HG02798 (cell line): ENCODE measurements at regions not wholly inside any gene's neighbourhood (a gene's known extent, or its start where the extent isn't known, plus 50 kb on each side); places are given as distances from the start of the nearest gene placed in this dataset.

ENCODE experiments used
- ATAC-seq: cut with Tn5 transposase; IDR thresholded peaks from one replicate; pipeline ENCODE4 v1.9.1; 2021; ENCODE audit warnings: mild to moderate bottlenecking; ENCODE audit not compliant: unreplicated experiment, poor library complexity

DNA sequence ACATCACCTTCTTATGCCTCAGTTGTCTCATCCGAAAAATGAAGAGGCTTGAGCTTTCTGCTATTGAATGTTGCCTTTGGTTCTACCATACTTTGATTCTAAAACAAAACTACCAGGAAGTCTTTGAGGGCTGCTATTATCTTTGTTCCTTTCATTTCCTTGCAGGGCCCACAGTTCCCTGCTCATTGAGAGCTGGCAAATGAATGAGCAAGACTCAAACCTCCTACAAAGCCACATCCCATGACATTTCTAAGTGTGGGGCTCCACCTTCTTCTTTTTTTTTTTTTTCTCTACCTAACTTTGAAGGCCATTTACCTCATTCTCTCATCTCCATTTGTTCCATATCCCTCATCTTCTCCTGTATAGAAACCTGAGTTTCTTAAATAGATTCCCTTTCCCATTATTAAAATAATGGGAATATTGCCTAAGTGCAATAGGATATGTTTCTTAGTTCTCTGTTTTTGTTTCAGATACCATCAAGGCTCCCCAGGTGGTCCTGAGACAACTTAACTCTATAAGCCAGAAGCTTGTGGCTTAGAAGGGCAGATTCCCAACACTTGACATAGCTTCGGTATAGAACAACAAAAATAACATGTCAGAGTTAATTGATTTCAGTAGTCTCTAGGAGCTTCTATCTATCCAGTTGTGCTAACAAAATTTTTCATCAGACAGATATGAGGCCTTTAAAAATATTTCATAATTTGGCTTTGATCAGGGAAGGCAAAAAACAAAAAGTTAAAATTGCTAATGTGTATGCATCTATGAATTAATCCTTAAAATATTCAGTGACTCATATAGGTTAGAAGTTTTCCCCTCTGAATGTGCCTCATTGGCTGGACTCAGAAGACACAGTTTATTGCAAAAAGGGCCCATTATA, 951.6 kb downstream of the TUSC7 start:
- no peak for ATAC-seq

DNA sequence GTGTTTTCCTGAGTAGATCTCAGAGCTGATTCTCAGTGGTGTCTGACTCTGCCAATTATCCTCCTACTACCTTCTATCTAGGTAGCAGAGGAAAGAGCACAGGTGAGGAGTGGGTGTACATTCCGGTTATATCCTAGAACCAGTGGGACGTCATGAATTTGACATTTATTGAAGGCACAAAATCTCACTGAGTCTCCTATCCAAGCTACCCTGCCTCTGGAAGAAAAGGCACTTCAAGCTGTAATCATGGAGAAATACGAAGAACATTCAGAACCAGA, 952.2 kb downstream of the TUSC7 start:
- ATAC-seq = no peak

DNA sequence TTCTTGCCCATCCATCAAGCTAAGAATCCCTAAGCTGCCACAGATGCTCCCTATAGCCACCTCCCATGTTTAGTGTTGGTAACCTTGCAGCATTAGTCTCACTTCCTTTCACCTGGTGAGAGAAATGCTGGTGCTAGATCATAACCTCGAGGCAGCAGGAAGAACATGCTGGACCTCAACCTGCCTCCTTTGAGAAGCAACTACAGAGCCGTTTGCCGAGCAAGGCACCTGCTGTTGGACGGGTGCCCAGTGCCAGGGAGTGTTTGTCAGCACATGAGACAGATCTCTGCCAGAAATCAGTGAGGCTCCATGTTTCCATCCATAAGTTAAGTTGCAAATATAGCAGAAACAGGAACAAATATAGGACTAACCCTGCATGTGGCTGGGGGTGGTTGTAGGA, 955.7 kb downstream of the TUSC7 start:
- no peak for ATAC-seq

DNA sequence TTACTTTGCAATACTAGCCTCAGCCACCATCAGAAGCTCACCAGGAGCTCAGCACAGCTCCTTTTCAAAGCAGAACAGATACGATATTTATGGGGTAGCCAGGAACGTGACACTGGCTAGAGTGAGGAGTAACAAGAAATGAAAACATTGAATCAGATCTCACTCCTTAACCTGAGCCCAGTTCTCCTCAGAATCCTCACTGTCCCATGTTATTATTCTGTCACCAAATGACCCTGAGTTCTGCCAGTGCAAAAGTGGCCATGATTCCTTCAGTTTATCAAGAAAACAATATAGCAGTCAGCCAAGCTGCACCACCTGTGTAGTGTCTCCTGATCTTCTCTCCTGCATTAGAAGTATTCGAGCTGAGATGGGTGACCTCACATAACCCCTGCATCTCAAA, 956.7 kb downstream of the TUSC7 start:
- ATAC-seq = no peak

DNA sequence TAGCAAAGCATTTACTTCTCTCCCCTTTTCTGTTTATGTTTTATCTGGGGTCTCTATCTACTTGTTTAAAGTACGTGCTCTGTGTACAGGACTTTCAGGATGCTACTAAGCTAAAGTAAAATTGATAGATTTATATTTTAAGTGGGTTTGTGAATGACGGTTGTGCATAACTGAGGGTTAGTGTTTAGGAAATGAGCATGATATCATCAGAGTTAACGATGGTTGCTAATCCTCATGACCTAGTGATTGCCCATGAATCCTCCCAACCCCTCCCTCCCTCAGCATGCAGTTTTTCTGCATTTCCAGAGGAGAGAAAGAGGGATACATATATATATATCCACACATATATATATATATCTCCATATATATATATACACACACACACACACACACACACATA, 957.2 kb downstream of the TUSC7 start:
- ATAC-seq = no peak

DNA sequence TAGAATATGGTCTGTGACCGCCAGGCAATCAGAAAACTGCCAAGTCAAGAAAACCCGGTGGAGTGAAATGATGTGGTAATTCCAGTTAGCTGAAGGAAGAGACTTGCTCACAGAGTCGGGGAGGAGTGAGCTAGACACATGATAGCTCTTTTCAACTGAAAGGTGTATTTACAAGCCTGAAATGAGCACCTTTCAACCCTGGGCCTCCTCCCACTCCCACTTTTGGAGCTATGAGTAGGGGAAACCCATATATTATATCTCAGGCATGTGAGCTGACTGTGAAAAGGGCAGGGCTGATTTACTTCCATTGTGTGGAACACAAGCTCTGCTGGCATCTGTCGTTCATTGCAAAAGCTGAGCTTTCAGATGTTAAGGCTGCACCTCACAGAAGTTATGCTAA, 960.2 kb downstream of the TUSC7 start:
- no peak for ATAC-seq

DNA sequence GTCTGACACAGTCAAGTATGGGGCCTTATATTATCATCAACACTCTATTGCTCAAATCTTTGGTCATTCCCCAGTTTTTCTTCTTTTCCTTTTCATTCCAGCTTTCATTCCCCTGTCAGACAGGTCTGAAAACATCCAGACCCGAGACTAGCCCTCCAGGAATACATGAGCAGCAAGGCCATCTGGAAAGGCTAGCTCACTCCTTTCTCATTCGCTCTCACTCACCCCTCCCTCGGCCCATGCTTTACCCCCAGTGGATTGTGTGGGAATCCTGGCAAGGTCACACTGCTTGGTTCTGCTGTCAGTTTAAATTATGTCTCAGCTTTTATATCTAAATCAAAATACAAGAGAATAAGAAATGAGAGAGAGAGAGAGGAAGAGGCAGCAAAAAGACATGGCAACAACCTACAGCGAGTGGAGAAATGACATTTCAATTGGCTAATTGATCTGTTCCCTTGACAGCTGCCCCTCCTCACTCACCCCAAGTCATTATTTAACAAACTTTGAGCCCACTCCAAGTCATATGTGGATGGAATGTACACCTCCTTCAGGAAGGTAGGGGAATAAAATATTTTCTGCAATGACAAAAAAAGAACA, 962.2 kb downstream of the TUSC7 start:
- no peak for ATAC-seq

DNA sequence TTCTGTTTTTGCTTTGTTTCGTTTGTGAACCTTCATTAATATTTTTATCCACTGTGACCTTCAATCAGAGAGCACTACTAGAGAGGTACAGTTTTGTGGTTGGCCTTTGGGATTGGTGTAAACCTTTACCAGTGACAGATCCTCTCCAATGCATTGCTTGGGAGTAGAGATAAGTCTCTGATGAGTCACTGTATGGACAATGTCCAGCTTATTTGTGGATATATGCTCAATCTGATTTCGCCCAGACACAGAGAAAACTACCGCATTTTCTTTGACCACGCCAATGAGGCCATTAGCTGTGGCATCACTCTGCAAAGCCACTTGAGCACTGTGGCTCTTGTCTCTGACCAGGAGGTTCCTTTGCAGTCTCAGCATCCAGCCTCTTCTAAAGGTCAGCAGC, 964.7 kb downstream of the TUSC7 start:
- ATAC-seq = no peak

DNA sequence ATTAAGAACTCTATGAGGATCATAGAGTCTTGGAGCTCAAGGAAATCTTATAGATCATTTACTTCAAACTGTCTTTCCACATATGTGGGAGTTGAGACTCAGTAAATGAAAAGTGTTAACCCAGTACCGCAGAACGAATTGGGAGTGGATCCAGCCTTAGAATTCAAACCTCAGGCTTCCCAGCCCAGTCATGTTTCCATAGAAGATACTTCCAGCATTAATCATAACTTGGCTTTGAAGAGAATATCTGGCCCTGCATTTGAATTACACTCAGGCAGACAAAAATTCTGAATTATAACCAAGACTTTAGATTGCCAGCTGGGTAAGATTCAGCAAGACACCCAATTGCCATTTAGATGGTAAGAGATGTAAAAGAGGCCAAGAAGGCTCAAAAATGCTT, 972.0 kb downstream of the TUSC7 start:
- no peak for ATAC-seq

DNA sequence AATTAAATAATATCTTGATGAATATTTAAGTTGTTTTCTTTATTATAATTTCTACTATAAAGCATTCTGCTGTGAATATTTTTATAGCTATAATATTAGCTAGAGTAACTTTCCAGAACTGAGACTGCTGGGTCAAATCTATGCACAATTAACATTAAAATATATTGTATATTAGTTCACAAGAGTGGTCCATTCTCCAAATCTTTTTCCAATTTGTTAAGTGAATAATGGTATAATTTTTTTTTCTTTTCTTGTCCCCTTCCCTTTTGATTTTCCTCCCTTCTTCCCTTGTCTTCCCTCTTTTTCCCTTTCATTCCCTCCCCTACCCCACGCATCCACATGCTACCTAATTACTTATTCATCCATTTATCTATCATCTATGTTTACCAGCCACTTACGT, 977.5 kb downstream of the TUSC7 start:
- ATAC-seq = no peak

DNA sequence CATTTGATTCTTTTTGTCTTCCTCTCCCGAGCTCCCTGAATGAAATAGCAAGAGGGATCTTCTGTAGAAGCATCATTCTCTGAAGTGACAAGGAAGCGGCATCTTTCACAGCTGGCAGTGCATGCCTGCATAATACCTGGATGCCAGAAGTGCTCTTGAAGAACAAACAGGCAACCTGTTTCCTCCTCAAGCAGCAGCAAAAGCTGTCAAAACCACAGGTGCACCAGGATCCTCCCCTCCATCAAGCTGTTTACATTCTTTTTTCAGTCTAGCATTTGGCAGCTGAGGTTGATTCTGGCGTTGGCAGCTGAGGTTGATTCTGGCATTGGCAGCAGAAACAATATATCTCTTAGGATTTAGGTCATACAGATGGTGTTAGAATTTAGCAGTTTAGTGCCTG, 979.0 kb downstream of the TUSC7 start:
- no peak for ATAC-seq

DNA sequence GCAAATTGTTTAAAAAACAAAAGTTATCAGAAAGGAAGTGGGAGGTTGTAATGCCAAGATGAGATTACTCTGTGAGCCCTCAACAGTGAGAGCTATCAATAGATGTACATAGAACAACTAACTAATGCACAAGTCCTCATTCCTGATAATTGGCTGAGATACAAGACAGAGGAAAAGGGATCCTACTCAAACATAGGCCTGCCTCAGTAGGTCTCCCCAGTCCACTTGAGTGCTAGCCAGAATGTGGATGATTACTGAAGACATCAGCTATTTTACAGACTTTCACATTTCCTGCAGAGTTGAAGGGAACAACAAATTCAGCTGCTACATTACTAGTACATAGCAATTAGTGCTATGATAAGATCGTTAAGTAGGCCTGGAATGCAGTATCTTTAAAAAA, 981.9 kb downstream of the TUSC7 start:
- no peak for ATAC-seq

DNA sequence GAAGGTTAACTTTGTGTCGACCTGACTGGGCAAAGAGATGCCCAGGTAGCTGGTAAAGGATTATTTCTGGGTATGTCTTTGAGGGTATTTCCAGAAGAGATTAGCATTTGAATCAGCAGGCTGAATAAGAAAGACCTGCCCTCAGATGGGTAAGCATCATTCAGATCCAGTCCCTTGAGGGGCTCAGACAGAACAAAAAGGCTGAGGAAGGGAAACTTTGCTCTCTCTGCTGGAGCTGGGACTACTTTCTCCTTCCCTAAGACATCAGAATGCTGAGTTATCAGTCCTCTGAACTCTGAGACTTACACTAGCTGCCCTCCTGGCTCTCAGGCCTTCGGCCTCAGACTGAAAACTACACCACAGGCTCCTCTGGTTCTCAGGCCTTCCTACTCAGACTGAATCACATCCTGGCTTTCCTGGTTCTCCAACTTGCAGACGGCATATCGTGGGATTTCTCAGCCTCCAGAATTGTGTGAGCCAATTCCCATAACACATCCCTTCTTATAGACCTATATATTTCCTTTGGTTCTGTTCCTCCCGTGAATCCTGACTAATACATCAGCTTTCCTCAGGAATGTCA, 982.9 kb downstream of the TUSC7 start:
- no peak for ATAC-seq

DNA sequence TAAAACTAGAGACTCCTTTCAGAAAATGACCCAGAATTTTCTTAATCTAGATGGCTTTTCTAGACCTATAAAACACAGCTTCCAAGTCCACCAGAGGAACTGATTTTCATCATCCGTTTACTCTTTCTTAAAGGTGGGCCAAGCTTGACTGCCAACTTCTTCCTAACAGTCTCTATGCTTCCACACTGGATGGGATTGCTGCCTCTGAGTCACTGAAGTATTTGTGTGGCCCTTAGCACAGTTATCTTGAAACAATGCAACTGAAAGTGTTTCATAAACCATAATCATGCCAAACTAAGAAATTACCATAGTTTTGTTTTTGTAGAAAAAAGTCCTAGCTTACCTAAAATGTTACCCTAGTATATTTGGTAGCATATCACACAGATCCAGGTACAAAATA, 985.7 kb downstream of the TUSC7 start:
- ATAC-seq = no peak

DNA sequence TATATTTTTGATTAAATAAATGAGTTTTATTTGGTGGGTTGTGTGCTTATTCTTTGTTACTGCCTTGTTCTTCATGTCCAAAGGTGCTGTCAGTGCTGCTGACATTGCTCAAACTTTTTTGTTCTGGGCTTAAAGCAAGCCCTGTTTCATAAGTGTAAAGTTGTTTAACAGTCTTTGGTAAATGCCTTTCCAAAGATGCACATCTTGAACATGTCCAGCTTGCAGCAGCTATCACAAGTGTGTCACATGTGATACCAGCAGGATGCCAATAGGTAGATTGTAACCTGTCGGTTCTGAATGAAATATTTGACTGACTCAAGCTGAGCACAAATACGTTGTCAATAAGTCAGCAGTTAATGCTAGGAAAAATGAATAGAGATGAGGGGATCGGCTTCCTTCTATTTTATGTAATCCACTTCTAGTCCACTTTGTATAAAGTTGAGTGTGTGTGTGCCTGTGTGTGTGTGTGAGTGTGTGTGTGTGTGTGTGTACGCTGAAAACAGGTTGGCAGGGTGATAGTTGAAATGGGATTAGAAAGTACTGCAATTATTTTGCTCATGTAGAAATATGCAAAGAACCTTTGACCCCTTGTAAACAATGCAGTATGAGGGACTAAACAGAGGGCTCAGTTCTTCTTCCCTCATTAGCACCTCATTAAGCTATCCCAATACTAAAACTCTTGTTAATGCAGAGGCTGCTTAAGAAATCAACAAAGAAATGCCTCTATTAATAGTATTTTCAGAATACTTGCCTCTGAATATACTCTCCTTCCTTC, 986.5 kb downstream of the TUSC7 start:
- no peak for ATAC-seq

DNA sequence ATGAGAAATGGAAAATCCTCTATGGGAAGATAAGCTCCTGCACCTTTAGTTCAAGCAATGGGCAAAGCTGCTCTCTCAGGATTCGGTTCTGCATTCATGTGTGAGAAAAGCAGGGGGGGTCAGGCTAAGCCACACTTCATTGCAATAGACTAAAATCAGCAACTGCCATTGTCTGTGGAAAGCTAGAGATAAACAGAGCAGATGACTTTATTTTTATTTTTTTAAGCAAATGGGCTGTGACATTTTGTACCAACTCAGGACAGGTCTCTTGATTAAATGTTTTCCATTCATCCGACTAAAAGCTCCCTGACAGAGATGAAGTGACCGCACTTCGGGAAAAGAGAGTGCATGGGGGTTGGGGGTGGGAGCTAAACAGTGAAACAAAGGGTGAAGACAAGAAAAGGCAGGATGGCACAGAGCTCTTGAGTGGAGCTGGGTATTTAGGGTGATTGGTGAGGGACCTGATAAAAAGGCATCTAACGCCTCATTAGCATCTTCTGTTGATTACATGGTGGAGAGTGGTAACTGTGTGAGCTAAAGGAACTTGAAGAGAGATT, 987.4 kb downstream of the TUSC7 start:
- ATAC-seq = no peak

DNA sequence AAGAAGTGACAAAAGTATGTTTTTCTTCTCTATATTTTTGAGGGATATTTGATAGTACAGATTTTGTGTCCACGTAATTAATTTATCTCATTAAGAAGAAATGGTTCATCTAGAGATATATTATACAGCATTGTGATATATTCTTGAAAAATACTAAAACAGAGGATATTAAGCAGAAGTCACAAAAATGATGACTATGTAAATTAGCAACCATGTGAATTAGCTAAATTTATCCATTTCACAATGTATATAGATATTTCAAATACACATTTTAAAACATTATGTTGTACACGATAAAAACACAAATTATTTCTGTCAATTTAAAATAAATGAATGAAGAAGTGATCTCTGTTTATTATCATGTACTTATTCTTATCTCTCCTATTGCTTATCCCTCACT, 989.5 kb downstream of the TUSC7 start:
- ATAC-seq = no peak

DNA sequence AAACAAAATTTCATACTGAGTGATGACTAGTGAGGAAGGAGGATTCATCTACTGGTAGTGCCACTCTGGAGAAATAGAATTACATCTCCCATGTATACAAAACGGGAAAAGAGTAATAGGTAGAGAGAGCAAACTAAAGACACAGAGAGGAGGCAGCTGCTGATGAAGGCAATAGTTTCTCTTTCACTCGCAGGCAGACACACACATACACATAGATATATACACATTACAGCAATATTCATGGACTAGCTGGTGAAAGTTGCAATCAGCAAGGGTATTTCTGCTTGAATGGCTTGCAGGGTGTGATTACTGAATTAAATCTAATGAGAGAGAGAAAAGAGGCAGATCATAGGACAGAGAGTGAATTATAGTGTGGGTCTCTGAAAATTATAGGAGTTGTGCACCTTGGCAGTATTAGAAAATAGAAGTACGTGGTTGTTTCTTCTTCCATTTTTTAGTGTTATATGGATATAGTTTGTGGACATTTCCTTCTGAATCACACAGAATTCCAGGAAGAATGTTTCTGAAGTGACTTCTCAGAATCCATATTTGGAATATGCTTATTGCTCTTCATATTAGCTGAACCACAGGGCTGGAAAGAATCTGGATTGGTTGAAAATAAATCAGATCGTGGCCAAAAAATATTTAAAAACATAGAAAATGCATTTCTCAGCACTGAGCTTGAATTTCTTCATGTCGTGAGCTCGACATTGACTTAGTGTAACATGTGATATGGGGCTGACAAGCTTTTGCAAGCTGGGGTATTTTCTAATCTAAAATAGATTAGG, 991.2 kb downstream of the TUSC7 start:
- no peak for ATAC-seq

DNA sequence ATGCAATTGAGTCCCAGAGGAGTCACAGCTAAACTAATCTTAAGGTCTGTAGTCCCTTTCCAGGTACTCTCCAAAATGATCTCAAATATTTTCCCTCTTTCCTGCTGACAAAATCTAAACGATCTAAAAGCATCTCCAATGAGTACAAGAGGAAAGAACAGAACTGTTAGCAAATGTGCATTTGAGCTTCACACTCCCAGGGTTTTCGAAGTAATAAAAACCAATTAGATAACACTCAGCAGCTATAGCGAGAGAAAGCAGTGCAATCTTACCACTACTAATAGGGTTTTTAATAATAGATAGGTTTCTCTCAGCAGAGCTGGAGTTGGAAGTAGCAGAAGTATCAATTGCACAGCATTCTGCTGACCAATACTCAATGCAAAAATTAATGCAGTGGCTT, 995.4 kb downstream of the TUSC7 start:
- no peak for ATAC-seq

DNA sequence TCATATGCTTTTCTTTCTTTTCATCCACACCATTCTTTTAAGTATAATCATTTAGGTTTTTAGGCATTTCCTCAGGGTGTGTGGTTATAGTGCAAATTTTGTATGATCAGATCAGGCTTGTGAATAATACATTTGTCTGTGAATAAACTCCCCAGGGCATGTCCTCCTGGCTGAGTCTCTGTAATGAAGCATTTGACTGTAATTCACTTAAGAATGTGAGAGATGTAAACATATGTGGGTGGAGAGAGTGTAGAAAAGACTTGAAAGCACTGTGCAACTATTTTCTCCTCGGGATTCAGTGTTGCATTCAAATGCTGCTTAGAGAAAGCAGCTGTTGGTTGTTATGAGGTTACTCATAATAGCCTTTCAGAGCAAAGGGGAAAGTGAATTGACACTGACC, 996.5 kb downstream of the TUSC7 start:
- ATAC-seq = no peak
